ENCODE measurements at regions not wholly inside any gene's neighbourhood (a gene's known extent, or its start where the extent isn't known, plus 50 kb on each side); places are given as distances from the start of the nearest gene placed in this dataset.

GRCh38 chr7:142528608-142529408 lies 220.5 kb upstream of the PRSS1 start:
- Histone ChIP-seq H3K4me1 (ENCODE audit: insufficient read depth, low read length) (no peaks in the 10 kb centered on the region), H3K9ac (ENCODE audit: insufficient read depth, low read depth, low read length) (no peak overlapping the region), H2AFZ (ENCODE audit: low read length) (no peak overlapping the region), H3K27me3 (ENCODE audit: control insufficient read depth in 1 of 2, insufficient read depth in 2 of 2, low read length in 2 of 2) (peaks cover 0 to 12% of the 10 kb centered on the region in 2 experiments; a peak in 2 of 5 replicates), H3K79me2 (ENCODE audit: insufficient read depth, low read length) (no peaks in the 10 kb centered on the region), H3K9me3 (ENCODE audit: low read length) (no peaks in the 10 kb centered on the region), H3K4me2 (ENCODE audit: low read depth, low read length) (no peak overlapping the region), H4K20me1 (ENCODE audit: insufficient read depth, low read length) (no peaks in the 10 kb centered on the region), H3K27ac (ENCODE audit: extremely low read length, insufficient read depth, low read length) (no peak overlapping the region), H3K4me3 (replicated peaks in 1 of 3; ENCODE audit: insufficient read depth in 1 of 3, low read depth in 2 of 3, low read length in 3 of 3) (no peak overlapping the region), H3K36me3 (replicated peaks in 1 of 2; ENCODE audit: control insufficient read depth in 1 of 2, insufficient read depth in 2 of 2, low read length in 2 of 2) (no peaks in the 10 kb centered on the region)
- ATAC-seq (no peak), FAIRE-seq (no peak), DNase-seq (ENCODE audit: low spot score) (no peak)
- intact Hi-C loops (cut with micrococcal nuclease; ENCODE audit: unreplicated experiment) = no loop called here
- no TSS peak for BruUV-seq (replicated peaks)
- ChIA-PET CTCF (ENCODE audit: low intra/inter-chr PET ratio, low total read pairs) (no interaction called here), POLR2A (no interaction called here)
- WGBS (ENCODE audit: low lambda C conversion rate) = 21% methylated on average over 15 of the region's 15 CpGs
- TF ChIP-seq, protein P1, sequence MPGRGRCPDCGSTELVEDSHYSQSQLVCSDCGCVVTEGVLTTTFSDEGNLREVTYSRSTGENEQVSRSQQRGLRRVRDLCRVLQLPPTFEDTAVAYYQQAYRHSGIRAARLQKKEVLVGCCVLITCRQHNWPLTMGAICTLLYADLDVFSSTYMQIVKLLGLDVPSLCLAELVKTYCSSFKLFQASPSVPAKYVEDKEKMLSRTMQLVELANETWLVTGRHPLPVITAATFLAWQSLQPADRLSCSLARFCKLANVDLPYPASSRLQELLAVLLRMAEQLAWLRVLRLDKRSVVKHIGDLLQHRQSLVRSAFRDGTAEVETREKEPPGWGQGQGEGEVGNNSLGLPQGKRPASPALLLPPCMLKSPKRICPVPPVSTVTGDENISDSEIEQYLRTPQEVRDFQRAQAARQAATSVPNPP (CRISPR knock-in tag; IDR thresholded peaks at IDR 0.05) = no peak
- TF ChIP-seq CEBPZ (IDR thresholded peaks at IDR 0.05; ENCODE audit: low read length) (no peak), NR2F1 (CRISPR knock-in tag; IDR thresholded peaks at IDR 0.05) (no peak), MEIS2 (CRISPR knock-in tag; IDR thresholded peaks at IDR 0.05) (no peak), TAF1 (CRISPR knock-in tag; IDR thresholded peaks at IDR 0.05) (no peak), MAFG (CRISPR knock-in tag; IDR thresholded peaks at IDR 0.05) (no peak), ZNF136 (CRISPR knock-in tag; IDR thresholded peaks at IDR 0.05; ENCODE audit: low read depth) (no peak), NCOA2 (CRISPR knock-in tag; IDR thresholded peaks at IDR 0.05) (no peak), ZNF30 (CRISPR knock-in tag; IDR thresholded peaks at IDR 0.05) (no peak), ZNF383 (CRISPR knock-in tag; IDR thresholded peaks at IDR 0.05; ENCODE audit: borderline replicate concordance) (no peak), ZKSCAN8 (CRISPR knock-in tag; IDR thresholded peaks at IDR 0.05; ENCODE audit: borderline replicate concordance) (no peak), PHF8 (CRISPR knock-in tag; IDR thresholded peaks at IDR 0.05) (no peak), TOE1 (CRISPR knock-in tag; IDR thresholded peaks at IDR 0.05) (no peak)
- TF ChIP-seq, protein P2, sequence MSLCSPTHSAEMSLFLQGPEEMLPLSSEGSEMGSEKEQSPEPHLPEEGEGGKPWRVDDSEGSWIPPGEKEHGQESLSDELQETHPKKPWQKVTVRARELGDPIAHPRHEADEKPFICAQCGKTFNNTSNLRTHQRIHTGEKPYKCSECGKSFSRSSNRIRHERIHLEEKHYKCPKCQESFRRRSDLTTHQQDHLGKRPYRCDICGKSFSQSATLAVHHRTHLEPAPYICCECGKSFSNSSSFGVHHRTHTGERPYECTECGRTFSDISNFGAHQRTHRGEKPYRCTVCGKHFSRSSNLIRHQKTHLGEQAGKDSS (CRISPR knock-in tag; IDR thresholded peaks at IDR 0.05; ENCODE audit: borderline replicate concordance, low read depth) = no peak
- in situ Hi-C loops (cut with HindIII; ENCODE audit: extremely low pct_ligation_motif_present, low pct_unique_long_range_greater_than_20kb) = no loop called here
